UCSD-AML1 (cell line): ENCODE measurements at regions not wholly inside any gene's neighbourhood (a gene's known extent, or its start where the extent isn't known, plus 50 kb on each side); places are given as distances from the start of the nearest gene placed in this dataset.
"Not testable (repeated sequence)": the region's sequence is repeated elsewhere in the genome, so short reads cannot be mapped to it uniquely, and the experiment has no call there.

Experiments
- DNase-seq: peaks from one replicate; lab custom pipeline; 2025; ENCODE audit not compliant: unreplicated experiment; lab: John Stamatoyannopoulos, UW

DNA sequence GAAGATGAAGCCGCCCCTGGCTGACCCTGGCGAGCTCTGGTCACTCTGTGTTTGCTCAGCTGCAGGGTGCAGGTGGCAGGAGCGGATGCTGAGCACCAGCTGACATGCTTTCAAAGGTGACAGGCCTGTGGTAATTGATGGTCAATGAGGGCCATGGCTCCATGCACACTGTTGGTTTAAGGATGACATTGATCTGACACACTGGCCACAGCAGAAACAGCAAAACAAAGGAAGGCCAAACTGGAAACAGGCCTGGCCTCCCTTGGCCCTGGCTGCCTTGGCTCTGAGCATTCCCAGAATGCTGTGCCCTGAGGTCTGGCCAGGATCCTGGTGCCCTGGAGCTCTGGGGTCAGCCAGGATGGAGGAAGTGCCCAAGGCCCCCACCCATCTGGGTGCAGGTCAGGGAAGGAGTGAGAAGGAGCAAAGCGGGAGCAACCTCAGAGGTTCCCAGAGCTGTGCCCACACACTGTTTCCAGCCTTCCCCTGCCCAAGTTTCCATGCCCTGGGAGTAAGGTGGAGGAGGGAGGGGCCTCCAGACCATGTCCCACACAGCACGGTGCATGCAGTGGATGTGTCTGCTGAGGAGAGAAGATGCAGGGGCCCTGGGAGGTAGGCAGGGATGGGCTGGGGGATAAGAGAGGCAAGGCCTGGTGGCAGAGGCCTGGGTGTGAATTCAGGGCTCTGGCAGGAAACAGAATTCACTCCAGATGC is 302.2 kb downstream of the RPS24 start:
- no peak for DNase-seq

DNA sequence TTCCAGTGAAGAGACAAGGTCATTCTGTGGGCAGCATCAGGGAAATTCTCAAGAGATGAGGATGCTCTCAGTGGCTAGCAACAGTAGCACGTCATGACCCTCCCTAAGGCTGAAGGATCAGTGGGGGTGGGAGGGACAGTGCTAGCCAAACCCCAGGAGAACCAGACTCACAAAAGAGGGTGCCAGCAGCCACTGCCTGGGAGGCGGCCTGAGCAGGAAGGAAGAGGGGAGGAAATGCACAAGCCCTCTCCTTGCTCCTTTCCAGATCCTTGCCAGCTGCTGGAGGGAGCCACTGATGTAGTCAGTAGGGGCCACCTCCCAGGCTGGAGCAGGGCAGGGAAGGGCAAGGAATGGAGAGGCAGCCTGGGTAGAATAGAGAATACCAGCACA is 302.7 kb downstream of the RPS24 start:
- DNase-seq: no peak

DNA sequence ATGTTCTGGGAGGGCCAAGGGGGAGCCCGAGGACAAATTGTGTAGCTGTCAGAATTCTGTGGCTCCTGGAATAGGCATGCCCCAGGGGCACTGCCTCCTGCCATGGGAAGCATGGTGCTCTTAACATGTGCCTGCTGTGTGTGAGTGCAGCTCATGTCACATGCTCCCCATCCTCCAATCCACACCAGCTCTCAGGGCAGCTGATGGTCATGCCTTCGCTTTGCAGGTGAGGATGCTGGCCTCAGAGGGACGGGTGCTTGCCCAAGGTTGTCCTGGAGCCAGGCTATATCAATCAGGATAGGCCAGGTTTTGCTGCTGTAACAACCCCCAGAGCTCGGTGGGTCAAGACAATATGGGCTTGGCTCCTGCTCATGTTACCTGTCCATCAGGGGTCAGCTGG is 303.4 kb downstream of the RPS24 start:
- no peak for DNase-seq

DNA sequence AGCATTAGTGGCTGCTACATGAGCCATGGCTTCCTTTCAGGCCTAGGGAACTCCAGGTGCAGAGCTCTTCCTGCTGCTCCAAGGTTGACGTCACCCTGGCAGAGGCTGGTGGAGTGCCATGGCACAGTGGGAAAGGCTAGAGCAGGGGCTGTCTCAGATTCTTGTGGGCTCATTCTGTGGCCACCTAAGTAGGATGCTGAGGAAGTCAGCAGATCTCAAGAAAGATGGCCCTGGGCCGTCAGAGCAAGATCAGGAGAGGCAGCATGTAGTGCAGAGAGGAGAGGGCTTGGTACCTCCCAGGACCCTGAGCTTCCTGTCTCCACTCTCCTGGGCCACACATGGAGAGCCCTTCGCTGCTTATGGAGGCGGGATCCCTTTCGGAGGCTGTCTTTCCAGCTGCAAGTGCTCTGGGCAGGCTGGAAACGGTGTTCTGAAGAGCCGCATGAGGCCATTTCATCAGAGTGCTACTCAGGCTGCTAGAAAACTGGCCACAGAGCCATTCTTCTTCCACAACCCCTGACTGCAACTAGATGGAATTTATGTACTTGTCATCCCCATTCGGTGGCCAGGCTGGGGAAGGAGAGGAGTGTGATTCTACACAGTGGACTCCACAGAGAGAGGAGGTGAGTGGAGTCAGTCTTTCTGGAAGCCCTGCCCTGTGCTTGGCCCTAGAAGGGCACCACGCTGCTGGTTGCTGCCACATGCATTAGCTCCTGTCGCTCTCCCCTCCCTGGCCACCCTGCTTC is 304.2 kb downstream of the RPS24 start:
- DNase-seq: no peak

DNA sequence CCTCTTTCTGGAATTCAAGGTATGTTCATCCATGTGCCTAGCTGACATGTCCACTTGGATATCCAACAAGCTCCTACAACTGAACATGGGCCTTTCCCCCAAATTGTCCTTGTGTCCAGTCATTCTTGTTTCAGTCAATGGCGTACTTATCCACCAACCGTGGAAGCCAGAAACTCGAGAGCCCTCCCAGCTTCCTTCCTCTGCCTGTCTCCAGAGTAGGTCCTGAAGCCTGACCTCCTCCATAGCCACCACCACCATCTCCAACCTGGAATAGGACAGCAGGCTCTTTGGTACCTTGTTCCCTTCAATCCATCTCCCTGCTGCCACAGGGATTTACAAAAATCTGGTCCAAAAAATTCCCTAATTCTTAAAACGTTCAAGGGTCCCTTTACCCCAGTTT is 305.1 kb downstream of the RPS24 start:
- DNase-seq: no peak

DNA sequence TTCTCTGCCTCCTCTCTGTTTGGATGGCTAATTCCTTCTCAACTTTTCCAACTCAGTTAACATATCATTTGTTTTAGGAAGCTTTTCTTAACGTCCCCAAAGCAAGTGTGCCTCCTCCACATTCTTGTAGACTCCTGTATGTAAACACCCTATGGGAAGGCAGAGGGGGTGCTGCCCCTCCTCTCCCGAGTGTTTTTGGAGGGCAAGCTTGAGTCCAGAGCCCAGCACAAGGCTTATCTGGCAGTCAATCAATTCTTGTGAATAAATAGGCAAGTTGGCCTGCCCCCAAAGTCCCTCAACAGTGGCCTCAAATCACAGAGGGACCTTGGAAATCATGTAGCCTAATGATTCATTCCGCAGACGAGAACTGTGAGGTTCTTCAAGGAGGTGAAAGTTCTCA is 305.6 kb downstream of the RPS24 start:
- DNase-seq: no peak

DNA sequence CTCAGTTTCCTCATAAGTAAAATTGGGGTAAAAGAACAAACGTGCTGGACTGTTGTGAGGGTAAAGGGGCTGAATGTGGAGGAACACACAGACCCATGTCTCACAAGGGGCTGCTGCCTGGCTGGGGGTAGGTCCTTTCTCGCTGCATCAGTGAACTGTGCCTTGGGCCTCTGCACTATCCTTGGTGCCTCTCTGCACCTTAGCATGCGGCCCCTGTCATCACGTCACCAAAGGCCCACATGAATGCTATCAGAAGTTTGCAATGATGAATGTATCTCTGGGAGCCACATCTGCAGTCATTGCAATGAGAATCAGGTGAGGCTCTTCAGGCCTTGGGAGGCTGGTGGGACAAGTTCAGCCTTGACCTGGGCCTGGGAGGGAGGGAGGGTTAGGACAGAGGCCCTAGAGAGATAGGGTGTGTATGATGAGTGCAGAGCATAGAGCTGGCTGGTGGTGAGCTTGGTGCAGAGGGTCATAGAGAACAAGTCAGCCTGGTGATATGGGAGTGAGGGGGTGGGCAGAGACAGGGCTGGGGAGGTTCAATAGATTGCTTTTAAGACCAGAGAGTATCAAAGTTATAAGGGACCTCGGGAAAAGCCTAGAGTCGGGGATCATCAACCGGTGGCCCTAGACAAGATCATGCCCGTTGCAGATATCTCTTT is 308.4 kb downstream of the RPS24 start:
- no peak for DNase-seq

DNA sequence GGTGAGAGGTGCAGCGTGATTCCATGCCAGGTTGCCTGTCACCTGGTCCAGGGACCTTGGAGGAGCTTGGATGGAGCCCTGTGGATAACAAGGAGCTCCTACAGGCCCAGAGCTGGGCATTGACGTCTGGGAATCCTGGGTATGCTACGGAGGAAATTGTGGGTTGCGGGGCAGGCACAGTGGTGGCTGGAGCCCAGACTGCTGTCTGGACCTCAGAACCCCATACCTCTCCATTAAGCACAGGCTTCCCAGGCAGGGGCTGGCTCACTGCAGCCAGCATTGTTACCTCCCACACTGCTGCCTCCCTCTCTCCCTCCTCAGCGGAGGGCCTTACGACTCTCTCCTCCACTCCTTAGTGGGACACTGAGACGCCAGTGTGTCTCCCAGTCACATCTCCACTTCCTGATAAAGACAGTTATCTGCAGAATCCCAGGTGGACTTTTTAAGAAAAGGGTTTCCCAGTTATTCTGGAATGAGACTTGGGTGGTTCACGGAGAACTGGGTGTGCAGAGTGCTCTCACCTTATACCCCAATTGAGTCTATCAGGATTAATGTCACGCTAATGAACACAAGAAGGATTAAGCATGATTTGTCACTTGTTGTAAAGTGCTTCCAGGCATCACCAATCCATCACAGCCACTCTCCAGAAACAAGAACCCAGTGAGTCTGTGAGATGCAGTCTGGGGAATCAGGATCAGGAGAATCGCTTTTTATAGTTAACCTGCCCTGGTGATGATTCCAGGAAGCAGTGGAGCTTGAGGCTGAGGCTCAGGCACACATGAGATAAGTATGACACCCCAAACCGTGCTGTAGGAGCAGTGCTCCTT is 309.4 kb downstream of the RPS24 start:
- no peak for DNase-seq

DNA sequence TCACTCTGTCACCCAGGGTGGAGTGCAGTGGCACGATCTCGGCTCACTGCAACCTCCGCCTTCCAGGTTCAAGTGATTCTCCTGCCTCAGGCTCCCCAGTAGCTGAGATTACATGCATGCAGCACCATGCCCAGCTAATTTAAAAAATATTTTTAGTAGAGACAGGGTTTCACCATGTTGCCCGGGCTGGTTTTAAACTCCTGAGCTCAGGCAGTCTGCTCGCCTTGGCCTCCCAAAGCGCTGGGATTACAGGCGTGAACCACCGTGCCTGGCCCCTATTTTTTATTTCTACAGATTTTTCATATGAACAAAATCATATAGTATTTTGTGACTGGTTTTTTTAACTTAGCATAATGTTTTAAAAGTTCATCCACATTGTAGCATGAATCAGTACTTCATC is 310.6 kb downstream of the RPS24 start:
- not testable (repeated sequence) for DNase-seq

DNA sequence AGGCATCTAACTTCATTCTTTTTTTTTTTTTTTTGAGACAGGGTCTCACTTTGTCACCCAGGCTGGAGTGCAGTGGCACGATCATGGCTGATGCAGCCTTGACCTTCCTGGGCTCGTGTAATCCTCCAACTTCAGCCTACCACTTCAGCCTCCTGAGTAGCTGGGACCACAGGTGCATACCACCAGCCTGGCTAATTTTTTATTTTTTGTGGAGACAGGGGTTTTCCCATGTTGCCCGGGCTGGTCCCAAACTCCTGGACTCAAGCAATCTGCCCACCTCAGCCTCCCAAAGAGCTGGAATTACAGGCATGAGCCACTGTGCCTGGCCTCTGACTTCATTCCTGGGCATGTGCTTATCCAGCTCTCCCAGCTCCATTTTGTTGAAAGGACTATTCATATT is 311.9 kb downstream of the RPS24 start:
- not testable (repeated sequence) for DNase-seq

DNA sequence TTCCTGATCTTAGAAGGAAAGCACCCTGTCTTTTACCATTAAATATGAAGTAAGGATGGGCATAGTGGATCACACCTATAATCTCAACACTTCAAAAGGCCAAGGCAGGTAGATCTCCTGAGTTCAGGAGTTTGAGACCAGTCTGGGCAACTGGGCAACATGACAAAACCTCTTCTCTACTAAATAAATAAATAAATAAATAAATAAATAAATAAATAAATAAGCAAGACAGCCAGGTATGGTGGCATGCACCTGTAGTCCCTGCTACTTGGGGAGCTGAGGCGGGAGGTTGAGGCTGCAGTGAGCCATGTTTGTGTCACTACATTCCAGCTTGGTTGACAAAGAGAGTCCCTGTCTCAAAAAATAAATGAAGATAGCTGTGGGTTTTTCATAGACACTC is 313.1 kb downstream of the RPS24 start:
- no peak for DNase-seq

DNA sequence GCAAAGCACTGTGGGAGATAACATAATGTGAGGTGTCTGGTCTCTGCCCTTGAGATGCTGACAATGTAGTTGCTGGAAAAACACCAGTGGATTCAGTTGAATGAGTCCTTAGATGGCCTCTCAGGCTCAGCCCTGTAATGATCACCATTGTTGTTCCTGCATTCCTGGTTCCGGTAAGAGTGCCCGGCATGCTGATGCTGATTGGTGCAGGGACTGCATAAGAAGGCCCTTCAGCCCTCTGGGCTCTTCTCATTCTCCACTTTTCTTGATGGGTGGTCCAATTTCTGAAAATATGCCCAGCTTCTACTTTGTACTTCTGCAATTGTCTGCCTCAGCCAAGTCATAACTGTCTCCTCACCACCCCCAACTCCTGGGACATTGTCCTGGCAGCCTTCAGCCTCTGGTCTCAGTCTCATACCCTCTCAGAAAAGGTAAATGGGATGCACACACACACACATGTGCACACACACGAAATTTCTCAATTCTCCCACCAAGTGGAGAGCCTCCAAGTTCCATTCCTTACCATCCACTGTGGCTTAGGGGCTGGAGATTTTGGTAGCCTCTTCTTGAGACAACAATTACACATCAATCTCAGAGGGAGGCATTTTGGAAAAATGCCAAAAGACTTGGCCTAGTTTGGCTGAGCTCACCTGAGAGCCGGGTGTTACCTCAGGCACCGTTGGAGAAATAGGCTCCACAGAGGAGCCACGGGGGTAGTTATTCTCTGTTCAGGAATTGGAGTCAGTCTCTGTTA is 314.9 kb downstream of the RPS24 start:
- no peak for DNase-seq

DNA sequence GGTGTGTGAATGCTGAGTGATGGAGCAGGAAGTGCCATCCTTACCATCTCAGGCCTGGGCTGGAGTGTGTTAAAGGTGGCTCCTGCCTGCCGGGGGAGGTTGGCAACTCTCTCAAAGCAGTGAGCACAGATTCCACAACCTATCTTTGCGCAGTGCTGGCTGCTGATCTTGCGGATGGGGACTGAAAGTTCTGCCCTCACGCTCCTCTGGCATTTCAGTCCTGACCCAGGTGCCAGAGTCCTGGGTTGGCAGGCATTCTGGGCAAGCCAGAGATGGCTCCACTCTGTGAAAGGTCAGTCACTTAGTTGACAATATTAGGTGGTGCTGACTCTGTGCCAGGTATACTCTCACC is 315.5 kb downstream of the RPS24 start:
- DNase-seq: no peak

DNA sequence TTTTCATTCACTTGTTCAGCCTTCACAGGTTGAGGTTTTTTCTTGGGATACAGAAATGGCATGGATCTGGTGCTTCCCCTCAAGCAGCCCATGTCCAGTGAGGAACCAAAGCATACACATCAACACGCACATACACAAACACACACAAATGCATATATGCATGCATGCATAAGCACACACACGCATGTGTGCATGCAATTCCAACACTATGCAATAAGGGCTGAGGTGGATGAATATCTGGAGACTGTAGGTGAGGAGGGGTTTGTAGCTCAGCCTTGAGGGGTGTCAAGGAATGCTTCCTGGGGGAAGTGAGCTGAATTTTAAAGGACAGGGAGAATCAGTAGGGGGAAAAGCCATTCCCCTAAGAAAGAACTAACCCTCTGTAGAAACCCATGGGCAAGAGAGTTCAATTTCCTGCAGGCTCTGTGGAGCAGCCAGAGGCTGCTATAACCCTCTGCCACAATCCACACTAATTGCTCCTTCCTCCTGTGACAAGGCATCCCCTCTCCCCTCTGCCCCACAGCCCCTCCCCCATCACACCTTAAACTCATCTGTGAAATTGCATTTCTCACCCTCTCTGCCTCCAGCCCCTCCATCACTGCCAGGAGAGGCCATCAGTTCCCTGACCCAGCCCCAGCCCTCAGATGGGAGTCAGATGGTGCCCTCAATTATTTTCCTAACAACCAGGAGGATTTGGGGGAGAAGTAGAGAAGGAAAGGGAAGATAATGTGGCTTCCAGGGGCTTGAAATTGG is 316.4 kb downstream of the RPS24 start:
- no peak for DNase-seq

DNA sequence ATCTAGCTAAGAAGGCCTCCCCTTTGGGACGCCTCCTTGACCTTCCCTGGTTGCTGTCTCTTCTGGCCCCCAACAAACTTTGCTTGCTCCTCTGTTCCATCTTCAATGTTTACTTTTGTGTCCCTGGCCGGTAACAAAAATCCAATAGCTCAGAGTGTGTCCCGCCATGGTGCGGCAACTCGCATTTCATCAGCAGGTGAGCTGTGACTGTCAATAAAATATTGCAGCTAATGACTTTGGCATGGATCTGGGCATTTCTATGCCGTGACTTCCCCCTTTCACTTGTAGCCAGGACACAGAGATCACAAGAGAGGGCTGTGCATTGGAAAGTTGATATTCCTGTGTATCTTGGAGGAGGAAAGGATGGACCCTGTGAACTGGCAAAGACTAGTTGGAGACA is 317.6 kb downstream of the RPS24 start:
- no peak for DNase-seq

DNA sequence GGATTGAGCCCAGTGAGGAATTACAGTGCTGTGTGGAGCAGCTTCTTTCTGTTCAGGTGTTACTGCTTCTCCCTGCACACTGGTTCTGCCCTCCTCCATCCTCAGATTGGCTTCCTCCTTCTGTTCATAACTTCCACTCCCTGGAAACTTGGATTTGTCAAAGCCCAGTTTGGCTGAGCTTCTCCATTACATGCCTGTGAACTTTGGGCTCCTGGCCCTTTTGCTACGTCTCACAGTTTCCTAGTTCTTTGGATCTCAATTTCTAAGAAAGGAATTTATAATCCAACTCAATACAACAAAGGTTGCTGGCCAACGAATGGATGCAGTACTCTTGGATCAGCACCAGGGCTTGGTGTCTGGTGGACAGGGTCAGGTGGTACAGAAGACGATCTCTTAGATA is 318.1 kb downstream of the RPS24 start:
- no peak for DNase-seq

DNA sequence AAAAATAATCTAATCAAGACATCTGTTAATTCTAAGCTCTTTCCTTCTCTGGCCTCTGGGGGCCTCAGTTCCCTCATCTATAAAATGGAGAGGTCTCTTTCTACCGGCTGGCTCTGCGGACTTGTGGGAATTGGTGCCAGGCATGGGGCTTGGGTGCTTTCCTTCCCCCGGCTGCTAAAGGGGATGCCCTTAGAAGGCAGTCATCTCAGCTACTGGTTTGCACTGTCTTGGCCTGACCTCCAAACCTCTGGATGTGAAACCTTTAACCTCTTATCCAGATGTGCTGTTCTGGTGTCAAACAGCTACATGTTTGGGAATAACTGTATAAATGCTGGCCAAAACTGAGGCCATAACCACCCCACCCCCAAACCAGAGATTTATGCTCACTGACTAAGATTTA is 320.0 kb downstream of the RPS24 start:
- no peak for DNase-seq

DNA sequence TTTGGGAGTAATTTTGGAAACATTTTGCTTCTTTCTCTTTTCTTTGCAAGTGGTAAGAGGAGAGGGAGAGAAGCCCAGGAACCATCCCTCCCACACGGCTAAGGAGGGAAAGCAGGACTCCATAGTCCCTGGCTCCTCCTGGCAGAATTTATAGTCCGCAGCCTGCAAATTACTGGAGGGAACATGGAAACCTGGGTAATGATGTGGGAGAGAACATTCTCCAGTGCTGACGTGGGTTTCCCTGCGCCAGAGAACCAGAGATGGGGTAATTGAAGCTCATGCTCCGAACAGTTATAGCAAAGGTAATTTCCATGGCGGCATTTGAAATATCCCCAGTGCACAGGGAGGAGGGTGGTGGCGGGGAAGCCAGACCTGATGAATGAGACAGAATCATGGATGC is 320.4 kb downstream of the RPS24 start:
- DNase-seq: no peak

DNA sequence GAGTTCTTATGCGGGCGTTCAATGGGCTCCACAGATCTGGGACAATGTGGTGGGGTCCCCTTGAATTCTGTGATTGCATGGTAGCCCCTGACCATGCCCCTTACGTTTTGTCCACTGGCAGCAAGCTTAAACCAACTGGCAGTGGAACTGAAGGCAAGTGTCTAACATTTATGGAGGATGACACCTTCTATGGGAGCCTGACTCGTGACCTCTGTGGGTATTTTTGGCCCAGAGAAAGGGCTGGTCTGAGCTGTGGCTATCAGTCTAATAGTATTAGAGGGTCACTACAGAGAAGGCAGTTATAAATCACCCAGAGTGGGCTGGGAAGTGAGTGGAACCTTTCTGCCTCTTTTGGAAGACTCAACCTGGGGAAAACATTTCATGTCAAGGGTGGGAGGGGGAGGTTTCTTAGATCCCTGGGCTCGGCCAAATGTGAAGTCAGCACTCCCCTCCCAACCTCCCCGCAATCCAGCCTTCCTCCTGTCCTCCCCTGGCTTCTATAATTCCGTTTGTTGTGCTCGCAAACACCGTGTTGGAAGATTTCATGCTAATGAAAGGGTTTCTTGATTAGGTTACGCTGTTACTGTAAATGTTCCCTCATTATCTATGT is 322.7 kb downstream of the RPS24 start:
- no peak for DNase-seq
